HuH-7.5 (cell line): ENCODE measurements at regions not wholly inside any gene's neighbourhood (a gene's known extent, or its start where the extent isn't known, plus 50 kb on each side); places are given as distances from the start of the nearest gene placed in this dataset.
"Not testable (repeated sequence)": the region's sequence is repeated elsewhere in the genome, so short reads cannot be mapped to it uniquely, and the experiment has no call there.

Source experiments
- DNase-seq: peaks from one replicate; pipeline ENCODE4 v3.0.0; 2011; ENCODE audit warnings: low spot score

- DNase-seq: not testable (repeated sequence)
Measured at GRCh38 chr5:155714435-155714834, 612.5 kb upstream of the SGCD start.

GRCh38 chr5:155726267-155726666 lies 600.7 kb upstream of the SGCD start:
- no peak for DNase-seq

- no peak for DNase-seq
Measured at GRCh38 chr5:155727512-155728145, 599.3 kb upstream of the SGCD start.

- no peak for DNase-seq
Measured at GRCh38 chr5:155728146-155728856, 598.7 kb upstream of the SGCD start.

GRCh38 chr5:155728857-155729683 lies 597.9 kb upstream of the SGCD start:
- DNase-seq: no peak

- DNase-seq: no peak
Measured at GRCh38 chr5:155729684-155730059, 597.3 kb upstream of the SGCD start.

GRCh38 chr5:155732587-155733376 lies 594.2 kb upstream of the SGCD start:
- DNase-seq: no peak

- no peak for DNase-seq
Measured at GRCh38 chr5:155733935-155734334, 593.0 kb upstream of the SGCD start.

- no peak for DNase-seq
Measured at GRCh38 chr5:155735388-155735787, 591.6 kb upstream of the SGCD start.

GRCh38 chr5:155738616-155739015 lies 588.3 kb upstream of the SGCD start:
- DNase-seq: no peak

GRCh38 chr5:155746367-155747038 lies 580.5 kb upstream of the SGCD start:
- no peak for DNase-seq

GRCh38 chr5:155750101-155750500 lies 576.9 kb upstream of the SGCD start:
- no peak for DNase-seq

- no peak for DNase-seq
Measured at GRCh38 chr5:155750571-155750970, 576.4 kb upstream of the SGCD start.

- DNase-seq: no peak
Measured at GRCh38 chr5:155753943-155754581, 572.9 kb upstream of the SGCD start.

GRCh38 chr5:155759252-155759651 lies 567.7 kb upstream of the SGCD start:
- no peak for DNase-seq

GRCh38 chr5:155759984-155760383 lies 567.0 kb upstream of the SGCD start:
- no peak for DNase-seq

GRCh38 chr5:155761502-155761901 lies 565.5 kb upstream of the SGCD start:
- no peak for DNase-seq

- DNase-seq: no peak
Measured at GRCh38 chr5:155765715-155766114, 561.2 kb upstream of the SGCD start.

GRCh38 chr5:155767470-155767869 lies 559.5 kb upstream of the SGCD start:
- DNase-seq: no peak

GRCh38 chr5:155768332-155768731 lies 558.6 kb upstream of the SGCD start:
- DNase-seq: no peak

- no peak for DNase-seq
Measured at GRCh38 chr5:155772009-155772662, 554.8 kb upstream of the SGCD start.
